ENCODE measurements at regions not wholly inside any gene's neighbourhood (a gene's known extent, or its start where the extent isn't known, plus 50 kb on each side); places are given as distances from the start of the nearest gene placed in this dataset.

DNA sequence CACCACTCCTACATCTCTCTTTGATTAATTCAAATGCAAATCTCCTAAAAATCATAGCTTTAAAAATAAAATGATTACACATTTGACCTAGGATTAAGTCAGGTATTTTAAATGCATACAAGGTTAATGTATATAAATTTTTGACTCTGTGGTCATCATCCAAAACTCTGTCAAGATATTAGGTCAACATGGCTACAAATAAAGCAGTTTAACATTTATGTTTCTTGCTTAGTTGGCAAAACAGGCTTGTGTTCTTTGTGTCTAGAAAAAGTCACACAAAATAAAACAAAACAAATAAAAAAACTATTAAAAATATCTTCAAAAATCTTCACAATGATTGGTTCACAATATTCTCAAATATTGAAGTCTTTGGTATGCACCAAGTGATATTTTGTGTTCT is 473.2 kb downstream of the LRFN5 start:
- no peak overlapping the region for H4K8ac ChIP-seq (ENCODE audit: low read depth in 2 of 2, low read length in 2 of 2)
- dilution Hi-C loops (cut with HindIII; ENCODE audit: low sequenced_read_pairs, unreplicated experiment) (no loop called here), intact Hi-C loops (cut with micrococcal nuclease) (no loop called here), in situ Hi-C loops (cut with MboI; ENCODE audit: low sequenced_read_pairs) (no loop called here)
- CTCF ChIA-PET = no interaction called here
- no peak overlapping the region for H3K18ac ChIP-seq (ENCODE audit: low read depth, low read length)
- no peaks in the 10 kb centered on the region for H3K4me1 ChIP-seq (ENCODE audit: control insufficient read depth, insufficient read depth, low read length)
- H4K5ac ChIP-seq (ENCODE audit: low read depth, low read length) = no peak overlapping the region
- no peaks in the 10 kb centered on the region for H3K9me1 ChIP-seq (ENCODE audit: insufficient read depth, low read length)
- H2BK20ac ChIP-seq (ENCODE audit: low read depth, low read length) = no peak overlapping the region
- TF ChIP-seq, protein P1, sequence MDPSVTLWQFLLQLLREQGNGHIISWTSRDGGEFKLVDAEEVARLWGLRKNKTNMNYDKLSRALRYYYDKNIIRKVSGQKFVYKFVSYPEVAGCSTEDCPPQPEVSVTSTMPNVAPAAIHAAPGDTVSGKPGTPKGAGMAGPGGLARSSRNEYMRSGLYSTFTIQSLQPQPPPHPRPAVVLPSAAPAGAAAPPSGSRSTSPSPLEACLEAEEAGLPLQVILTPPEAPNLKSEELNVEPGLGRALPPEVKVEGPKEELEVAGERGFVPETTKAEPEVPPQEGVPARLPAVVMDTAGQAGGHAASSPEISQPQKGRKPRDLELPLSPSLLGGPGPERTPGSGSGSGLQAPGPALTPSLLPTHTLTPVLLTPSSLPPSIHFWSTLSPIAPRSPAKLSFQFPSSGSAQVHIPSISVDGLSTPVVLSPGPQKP (IDR thresholded peaks at IDR 0.05; ENCODE audit: borderline replicate concordance, low read depth, low read length) = no peak
- TF ChIP-seq MAFK (IDR thresholded peaks at IDR 0.05; ENCODE audit: low read depth, low read length) = peak; percentile 35; the same call in 1 of the 2 replicates
- no TSS peak for BruUV-seq (replicated peaks)
- no peaks in the 10 kb centered on the region for H3K79me1 ChIP-seq (ENCODE audit: low read depth in 1 of 2, low read length in 2 of 2)
- H2BK5ac ChIP-seq (ENCODE audit: low read depth, low read length, poor library complexity, severe bottlenecking) = no peak overlapping the region
- no peak overlapping the region for H3K14ac ChIP-seq (replicated peaks; ENCODE audit: low read depth, low read length)
- H4K91ac ChIP-seq (ENCODE audit: insufficient read depth, low read depth, low read length) = no peak overlapping the region
- no peak overlapping the region for H2AK5ac ChIP-seq (ENCODE audit: low read depth, low read length)
- H3K4ac ChIP-seq (ENCODE audit: low read depth, low read length) = no peak overlapping the region
- no peaks in the 10 kb centered on the region for H3K27me3 ChIP-seq (ENCODE audit: control insufficient read depth, insufficient read depth, low read length)
- H2BK120ac ChIP-seq (ENCODE audit: low read depth, low read length) = no peak overlapping the region
- no peaks in the 10 kb centered on the region for H4K20me1 ChIP-seq (ENCODE audit: insufficient read depth, low read length)
- DNase-seq = no peak
- no peak overlapping the region for H3K4me2 ChIP-seq (ENCODE audit: low read depth, low read length)
- no peak overlapping the region for H3K27ac ChIP-seq (ENCODE audit: insufficient read depth, low read length)
- H3K9ac ChIP-seq (ENCODE audit: low read depth, low read length) = no peak overlapping the region
- H3K9me3 ChIP-seq (ENCODE audit: control insufficient read depth, insufficient read depth, low read length) = no peaks in the 10 kb centered on the region
- no peak overlapping the region for H3K23ac ChIP-seq (ENCODE audit: low read depth, low read length)
- POLR2A ChIA-PET (ENCODE audit: unreplicated experiment) = no interaction called here
- H2BK15ac ChIP-seq (ENCODE audit: low read depth, low read length) = no peak overlapping the region
- no peak overlapping the region for H2AK9ac ChIP-seq (replicated peaks; ENCODE audit: low read depth, low read length, poor library complexity)
- ATAC-seq (ENCODE audit: low read depth) = no peak
- H3K56ac ChIP-seq (ENCODE audit: extremely low read depth, insufficient read depth, low read length) = no peak overlapping the region
- H3K36me3 ChIP-seq (ENCODE audit: control insufficient read depth, insufficient read depth, low read length) = no peaks in the 10 kb centered on the region
- no peak overlapping the region for H2AFZ ChIP-seq (replicated peaks; ENCODE audit: low read length, poor library complexity)
- no peak overlapping the region for H3K4me3 ChIP-seq (ENCODE audit: insufficient read depth, low read depth, low read length)
